Hepatocyte (in vitro differentiated cells): ENCODE measurements at regions not wholly inside any gene's neighbourhood (a gene's known extent, or its start where the extent isn't known, plus 50 kb on each side); places are given as distances from the start of the nearest gene placed in this dataset.

Experiments used
- DNase-seq: peaks from one replicate; pipeline ENCODE4 v3.0.0-alpha.2; 2016; ENCODE audit warnings: low spot score
- H2AFZ ChIP-seq: fragments of 200-600 bp; sonication (generic); 2 replicates; pipeline ENCODE4 v1.6.0; 2016; ENCODE audit warnings: antibody characterized with exemption, mild to moderate bottlenecking
- H3K27ac ChIP-seq: fragments of 200-600 bp; sonication (generic); 2 replicates; pipeline ENCODE4 v1.5.1; 2016; ENCODE audit warnings: mild to moderate bottlenecking
- H3K27me3 ChIP-seq: fragments of 200-600 bp; sonication (generic); 2 replicates; pipeline ENCODE4 v1.6.1; 2016
- H3K36me3 ChIP-seq: fragments of 200-600 bp; sonication (generic); replicated peaks from 2 replicates; pipeline ENCODE4 v1.5.1; 2016; ENCODE audit warnings: low read depth; ENCODE audit not compliant: insufficient read depth
- H3K4me1 ChIP-seq: fragments of 200-600 bp; sonication (generic); 2 replicates; pipeline ENCODE4 v1.5.1; 2016; ENCODE audit warnings: mild to moderate bottlenecking, moderate library complexity; ENCODE audit not compliant: insufficient read depth
- H3K4me2 ChIP-seq: fragments of 200-600 bp; sonication (generic); 2 replicates; pipeline ENCODE4 v1.6.0; 2016
- H3K4me3 ChIP-seq: fragments of 200-600 bp; sonication (generic); 2 replicates; pipeline ENCODE4 v1.5.1; 2016; ENCODE audit warnings: mild to moderate bottlenecking
- H3K79me2 ChIP-seq: fragments of 200-600 bp; sonication (generic); 2 replicates; pipeline ENCODE4 v1.6.0; 2017; ENCODE audit warnings: mild to moderate bottlenecking
- H3K9me2 ChIP-seq: fragments of 200-600 bp; sonication (generic); replicated peaks from 2 replicates; pipeline ENCODE4 v1.6.0; 2017; ENCODE audit warnings: mild to moderate bottlenecking; ENCODE audit not compliant: insufficient read depth
- H3K9me3 ChIP-seq: fragments of 200-600 bp; sonication (generic); 2 replicates; pipeline ENCODE4 v1.5.1; 2016; ENCODE audit warnings: low read depth, mild to moderate bottlenecking
- H4K20me1 ChIP-seq: fragments of 200-600 bp; sonication (generic); 2 replicates; pipeline ENCODE4 v1.6.0; 2016; ENCODE audit warnings: mild to moderate bottlenecking; ENCODE audit not compliant: insufficient read depth, poor library complexity, severe bottlenecking
- EZH2 ChIP-seq: fragments of 200-600 bp; sonication (generic); IDR thresholded peaks from 2 replicates; pipeline ENCODE4 v1.6.1; 2016; ENCODE audit warnings: antibody characterized with exemption, mild to moderate bottlenecking, borderline replicate concordance
- EZH2phosphoT487 ChIP-seq: fragments of 200-600 bp; sonication (generic); IDR thresholded peaks from one replicate; pipeline ENCODE4 v1.6.1; 2018; ENCODE audit warnings: antibody characterized with exemption, mild to moderate bottlenecking, low read depth, moderate library complexity; ENCODE audit not compliant: unreplicated experiment, severe bottlenecking
- WGBS: methylation state at CpG from one replicate; pipeline ENCODE4 v1.1.6; 2016; ENCODE audit warnings: low lambda C conversion rate; ENCODE audit errors: missing lambda C conversion rate; 5-methylcytosine and 5-hydroxymethylcytosine counted together
- TF ChIP-seq, protein P1 (sequence below): fragments of 200-600 bp; sonication (generic); IDR thresholded peaks from 2 replicates; pipeline ENCODE4 v1.5.1; 2016; ENCODE audit warnings: antibody characterized with exemption, mild to moderate bottlenecking; ENCODE audit not compliant: poor library complexity

DNA sequence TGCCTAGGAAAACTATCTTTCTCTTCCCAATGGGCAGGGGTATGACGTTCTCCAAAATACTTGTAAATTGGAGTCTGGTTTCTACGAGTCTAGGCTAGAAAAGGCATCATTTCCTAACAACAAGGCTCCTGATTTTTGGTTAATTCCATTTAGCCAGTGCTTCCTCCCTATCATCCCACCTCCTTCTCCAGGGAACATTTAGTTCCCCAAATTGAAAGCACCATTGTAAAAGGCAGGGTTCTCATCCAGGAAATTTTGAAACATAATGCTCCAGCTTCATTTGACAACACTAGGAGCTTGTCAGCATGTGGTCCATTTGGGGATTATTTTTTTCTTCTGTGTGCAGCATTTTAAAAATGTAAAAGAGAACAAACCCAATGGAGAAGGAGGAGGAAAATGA is 256.5 kb upstream of the GRIA1 start:
- 82% methylated on average over 2 of the region's 2 CpGs for WGBS
- H3K4me2 ChIP-seq: no peak overlapping the region
- H3K36me3 ChIP-seq: no peaks in the 10 kb centered on the region
- H3K27ac ChIP-seq: no peak overlapping the region
- no peaks in the 10 kb centered on the region for H4K20me1 ChIP-seq
- no peaks in the 10 kb centered on the region for H3K27me3 ChIP-seq
- DNase-seq: no peak
- no peaks in the 10 kb centered on the region for H3K9me3 ChIP-seq
- H3K79me2 ChIP-seq: no peaks in the 10 kb centered on the region
- no peak overlapping the region for H2AFZ ChIP-seq
- H3K9me2 ChIP-seq: no peaks in the 10 kb centered on the region
- no peak overlapping the region for H3K4me3 ChIP-seq
- TF ChIP-seq, protein P1, sequence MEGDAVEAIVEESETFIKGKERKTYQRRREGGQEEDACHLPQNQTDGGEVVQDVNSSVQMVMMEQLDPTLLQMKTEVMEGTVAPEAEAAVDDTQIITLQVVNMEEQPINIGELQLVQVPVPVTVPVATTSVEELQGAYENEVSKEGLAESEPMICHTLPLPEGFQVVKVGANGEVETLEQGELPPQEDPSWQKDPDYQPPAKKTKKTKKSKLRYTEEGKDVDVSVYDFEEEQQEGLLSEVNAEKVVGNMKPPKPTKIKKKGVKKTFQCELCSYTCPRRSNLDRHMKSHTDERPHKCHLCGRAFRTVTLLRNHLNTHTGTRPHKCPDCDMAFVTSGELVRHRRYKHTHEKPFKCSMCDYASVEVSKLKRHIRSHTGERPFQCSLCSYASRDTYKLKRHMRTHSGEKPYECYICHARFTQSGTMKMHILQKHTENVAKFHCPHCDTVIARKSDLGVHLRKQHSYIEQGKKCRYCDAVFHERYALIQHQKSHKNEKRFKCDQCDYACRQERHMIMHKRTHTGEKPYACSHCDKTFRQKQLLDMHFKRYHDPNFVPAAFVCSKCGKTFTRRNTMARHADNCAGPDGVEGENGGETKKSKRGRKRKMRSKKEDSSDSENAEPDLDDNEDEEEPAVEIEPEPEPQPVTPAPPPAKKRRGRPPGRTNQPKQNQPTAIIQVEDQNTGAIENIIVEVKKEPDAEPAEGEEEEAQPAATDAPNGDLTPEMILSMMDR: no peak
- TF ChIP-seq EZH2 (no peak), EZH2phosphoT487 (no peak)
- no peaks in the 10 kb centered on the region for H3K4me1 ChIP-seq

GRCh38 chr5:153236319-153236718 is 254.2 kb upstream of the GRIA1 start:
- no peak for DNase-seq
- Histone ChIP-seq H4K20me1 (no peaks in the 10 kb centered on the region), H3K4me3 (no peak overlapping the region), H3K79me2 (no peaks in the 10 kb centered on the region), H3K4me1 (no peaks in the 10 kb centered on the region), H3K9me2 (no peaks in the 10 kb centered on the region), H3K36me3 (no peaks in the 10 kb centered on the region), H3K4me2 (no peak overlapping the region), H3K27me3 (no peaks in the 10 kb centered on the region), H2AFZ (no peak overlapping the region), H3K9me3 (no peaks in the 10 kb centered on the region), H3K27ac (no peak overlapping the region)
- WGBS: 80% methylated on average over 3 of the region's 3 CpGs
- TF ChIP-seq, protein P1: no peak
- TF ChIP-seq EZH2phosphoT487: no peak
- no peak for TF ChIP-seq EZH2

DNA sequence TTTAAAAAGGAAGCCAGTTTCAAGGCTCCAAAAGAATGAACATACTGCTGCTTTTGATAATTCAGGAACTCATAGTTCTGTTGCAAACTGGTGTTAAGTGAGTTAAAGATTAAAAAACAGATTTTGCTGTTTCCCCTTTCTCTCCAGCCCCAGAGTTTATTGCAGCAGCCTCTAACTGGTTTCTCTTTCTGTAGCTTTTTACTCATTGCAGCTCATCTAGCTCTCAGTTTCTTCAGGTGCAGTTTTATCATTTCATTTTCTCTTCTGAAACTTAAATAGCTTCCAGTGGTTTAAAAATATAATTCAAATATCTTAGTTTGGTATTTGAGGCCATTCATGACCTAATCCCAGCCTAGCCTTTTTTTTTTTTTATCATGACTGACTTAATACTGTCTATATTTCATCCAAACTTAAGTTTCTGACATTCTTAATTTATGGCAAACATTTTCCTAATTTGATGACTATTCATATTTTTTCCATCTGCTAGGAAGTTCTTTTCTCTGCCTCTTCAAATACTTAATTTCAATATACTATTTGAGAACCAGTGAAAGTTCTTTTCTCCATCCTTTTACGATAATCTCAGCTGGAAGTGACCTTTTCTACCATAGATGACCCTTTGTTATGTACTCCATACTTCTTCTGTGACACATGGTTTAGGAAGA is 252.7 kb upstream of the GRIA1 start:
- no peak overlapping the region for H3K4me3 ChIP-seq
- H3K27ac ChIP-seq: no peak overlapping the region
- no peaks in the 10 kb centered on the region for H3K9me2 ChIP-seq
- H4K20me1 ChIP-seq: no peaks in the 10 kb centered on the region
- WGBS: 76% methylated on average over 1 of the region's 1 CpG
- no peaks in the 10 kb centered on the region for H3K27me3 ChIP-seq
- DNase-seq: no peak
- H3K4me1 ChIP-seq: no peaks in the 10 kb centered on the region
- no peak overlapping the region for H2AFZ ChIP-seq
- TF ChIP-seq EZH2phosphoT487 (no peak), EZH2 (no peak)
- TF ChIP-seq, protein P1: no peak
- no peak overlapping the region for H3K4me2 ChIP-seq
- no peaks in the 10 kb centered on the region for H3K79me2 ChIP-seq
- H3K9me3 ChIP-seq: no peaks in the 10 kb centered on the region
- no peaks in the 10 kb centered on the region for H3K36me3 ChIP-seq
